MM.1S (cell line): ENCODE measurements at regions not wholly inside any gene's neighbourhood (a gene's known extent, or its start where the extent isn't known, plus 50 kb on each side); places are given as distances from the start of the nearest gene placed in this dataset.

ENCODE experiments used
- CTCF ChIP-seq: fragments of 300-600 bp; sonication (generic); IDR thresholded peaks from 2 replicates; pipeline ENCODE4 v1.5.1; 2016; ENCODE audit warnings: antibody characterized with exemption, low read length, mixed read lengths
- EZH2 ChIP-seq: fragments of 300-600 bp; sonication (generic); optimal IDR thresholded peaks from 2 replicates; pipeline ENCODE3; 2017; ENCODE audit warnings: low read depth, mild to moderate bottlenecking, antibody characterized with exemption, low read length, mixed read lengths

GRCh38 chr13:53683608-53684007 lies 655.0 kb downstream of the OLFM4 start:
- no peak for TF ChIP-seq CTCF
- no peak for TF ChIP-seq EZH2
